Lower lobe of right lung (tissue), 2 donors: ENCODE measurements at regions not wholly inside any gene's neighbourhood (a gene's known extent, or its start where the extent isn't known, plus 50 kb on each side); places are given as distances from the start of the nearest gene placed in this dataset.

Experiments
- ATAC-seq, 2 donors: fragments of 200-7000 bp; cut with Tn5 transposase; one replicate each; pipeline ENCODE4 v1.9.1; 2020 to 2022; ENCODE audit warnings: mild to moderate bottlenecking in 2 of 2, moderate library complexity in 2 of 2
- DNase-seq: peaks from one replicate; pipeline ENCODE4 v3.0.0-alpha.2; 2020
- H3K27ac ChIP-seq: fragments of 200-600 bp; one replicate; pipeline ENCODE4 v1.8.0; 2022
- H3K27me3 ChIP-seq: fragments of 200-600 bp; one replicate; pipeline ENCODE4 v1.8.0; 2022; ENCODE audit warnings: low read depth
- H3K36me3 ChIP-seq: fragments of 200-600 bp; one replicate; pipeline ENCODE4 v1.8.0; 2022; ENCODE audit warnings: mild to moderate bottlenecking
- H3K4me1 ChIP-seq: fragments of 200-600 bp; one replicate; pipeline ENCODE4 v1.8.0; 2022
- H3K4me3 ChIP-seq: fragments of 200-600 bp; one replicate; pipeline ENCODE4 v1.8.0; 2022; ENCODE audit warnings: mild to moderate bottlenecking
- H3K9me3 ChIP-seq: fragments of 200-600 bp; one replicate; pipeline ENCODE4 v1.8.0; 2022
- CTCF ChIP-seq: fragments of 200-600 bp; IDR thresholded peaks from one replicate; pipeline ENCODE4 v1.8.0; 2022; ENCODE audit warnings: antibody characterized with exemption, mild to moderate bottlenecking
- intact Hi-C: fragments of 100-400 bp; cut with DNase I; formaldehyde crosslinking; loops from one replicate; pipeline ENCODE4 v1.11.0; 2022
- donor health status: DM: no; HTN: yes; CAD: no; lungs with severe emphysema.

DNA sequence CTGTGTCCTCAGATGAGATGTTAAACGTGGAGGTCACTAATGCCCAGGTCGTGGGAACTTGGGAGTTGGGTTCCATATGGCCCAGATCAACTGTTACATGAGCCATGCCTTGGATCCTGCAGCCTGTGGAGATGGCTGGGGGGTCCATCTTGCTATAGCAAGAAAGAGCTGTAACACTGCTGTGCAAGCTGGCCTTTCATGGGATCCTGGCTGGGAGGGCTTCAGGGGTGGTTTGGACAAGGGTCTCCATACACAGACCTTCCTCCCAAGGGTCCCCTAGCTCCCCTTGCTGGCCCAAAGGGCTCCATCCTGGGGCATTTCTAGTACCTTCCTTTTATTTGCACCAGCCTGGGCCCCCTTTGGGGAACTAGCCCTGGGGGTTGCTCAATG, 337.7 kb downstream of the DYSF start:
- no peaks in the 10 kb centered on the region for H3K9me3 ChIP-seq
- intact Hi-C loops: no loop called here
- no peak for TF ChIP-seq CTCF
- H3K4me1 ChIP-seq: no peaks in the 10 kb centered on the region
- H3K4me3 ChIP-seq: no peak overlapping the region
- no peaks in the 10 kb centered on the region for H3K27me3 ChIP-seq
- no peaks in the 10 kb centered on the region for H3K36me3 ChIP-seq
- DNase-seq (no peak), ATAC-seq (no peak)
- H3K27ac ChIP-seq: no peak overlapping the region

DNA sequence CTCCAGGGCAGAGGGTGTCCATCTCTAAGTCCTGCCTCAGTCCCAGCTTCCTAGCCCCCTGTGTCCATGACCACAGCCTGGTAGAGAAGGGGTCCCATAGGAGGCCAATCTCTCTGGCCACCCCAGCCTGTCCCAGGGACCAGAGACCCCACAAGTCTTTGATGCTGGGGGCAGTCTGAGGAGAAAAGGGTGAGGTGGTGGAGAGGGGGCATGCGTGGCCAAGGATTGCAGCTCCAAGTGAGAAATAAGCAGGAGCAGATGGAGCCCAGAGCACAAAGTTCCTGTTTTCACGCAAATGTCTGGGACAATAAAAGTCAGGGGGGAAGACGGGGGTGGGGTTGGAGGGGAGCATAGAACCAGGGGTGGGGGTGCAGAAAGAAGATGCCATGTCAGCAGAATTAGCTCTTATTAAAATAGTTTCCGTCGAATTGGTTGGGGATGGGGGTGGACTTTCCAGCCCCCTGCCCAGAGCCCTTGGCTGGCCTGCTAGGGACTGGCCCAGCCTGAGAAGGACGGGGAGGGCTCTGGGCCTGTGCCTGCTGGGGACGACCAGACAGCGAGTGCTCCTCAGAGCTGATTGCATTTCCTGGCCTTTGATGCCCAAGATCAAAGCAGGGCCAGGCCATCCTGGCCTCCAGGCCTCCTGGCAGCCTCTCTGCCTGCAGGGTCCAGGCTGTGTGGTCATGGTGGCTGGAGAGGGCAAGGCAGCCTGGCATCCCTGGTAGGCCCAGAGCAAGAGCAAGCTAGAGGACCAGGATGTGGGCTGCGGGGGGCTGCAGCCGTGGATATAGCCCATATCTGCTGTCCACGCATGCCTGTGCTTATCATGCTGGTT, 337.1 kb downstream of the DYSF start:
- Histone ChIP-seq H3K36me3 (no peaks in the 10 kb centered on the region), H3K27me3 (no peaks in the 10 kb centered on the region), H3K27ac (no peak overlapping the region), H3K9me3 (no peaks in the 10 kb centered on the region), H3K4me3 (no peak overlapping the region), H3K4me1 (no peaks in the 10 kb centered on the region)
- TF ChIP-seq CTCF: no peak
- intact Hi-C loops: no loop called here
- no peak for DNase-seq
- no peak for ATAC-seq

DNA sequence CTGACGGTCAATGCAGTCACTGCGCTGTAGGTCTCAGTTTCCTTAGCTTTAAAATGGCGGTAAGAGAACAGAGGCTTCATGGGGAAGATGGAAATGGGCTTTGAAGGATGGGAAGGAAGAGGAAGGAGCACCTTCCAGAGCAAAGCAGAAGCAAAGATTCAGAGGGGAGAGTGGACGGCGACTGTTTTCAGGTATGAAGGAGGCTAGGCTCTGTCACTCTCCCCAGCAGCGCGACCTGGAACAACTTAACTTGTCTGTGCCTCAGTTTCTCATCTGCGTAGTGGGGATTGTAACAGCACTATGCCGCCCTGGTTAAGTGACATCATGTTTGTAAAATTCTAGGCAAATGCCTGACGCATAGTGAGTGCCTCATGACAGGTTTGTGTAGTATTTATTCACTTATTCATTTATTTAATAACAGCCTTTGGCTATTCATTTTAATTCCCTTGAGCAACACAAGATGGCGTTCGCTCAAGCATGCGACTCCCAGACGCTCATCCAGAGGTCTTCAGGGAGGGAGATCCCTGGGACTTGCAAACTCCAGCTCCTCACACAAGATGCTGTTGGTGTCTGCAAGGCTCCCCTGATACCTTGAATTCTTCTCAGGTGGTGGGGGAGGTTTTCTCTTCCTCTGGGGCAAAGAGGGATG, 336.3 kb downstream of the DYSF start:
- no peak overlapping the region for H3K4me3 ChIP-seq

DNA sequence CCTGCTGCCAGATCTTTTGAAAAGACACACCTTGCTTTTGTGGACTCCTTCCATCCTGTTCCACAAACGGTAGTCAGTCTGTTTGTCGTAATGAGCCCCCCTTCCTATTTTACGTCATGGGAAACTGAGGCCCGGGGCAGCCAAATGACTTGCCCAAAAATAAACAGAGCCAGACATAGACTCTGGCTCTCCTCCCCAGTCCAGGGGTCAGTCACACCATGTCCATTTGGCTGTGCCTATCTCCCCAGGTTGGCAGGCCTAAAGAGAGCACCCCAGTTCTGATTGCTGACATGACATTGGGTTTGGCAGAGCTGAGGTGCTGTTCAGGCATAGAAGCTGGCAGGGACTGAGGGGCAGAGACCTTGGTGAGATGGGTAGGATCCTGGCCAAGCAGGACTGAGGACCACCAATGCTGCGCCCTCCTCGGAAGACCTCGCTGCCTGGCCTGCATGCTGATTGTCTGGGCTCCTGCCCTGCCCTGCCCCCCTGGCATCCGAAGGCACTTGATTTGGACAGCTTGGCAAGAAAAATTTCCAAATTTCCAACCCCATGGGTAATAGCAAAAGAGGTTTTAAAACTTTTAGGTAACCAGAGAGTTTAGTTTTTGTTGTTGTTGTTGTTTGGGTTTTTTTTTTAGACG, 335.4 kb downstream of the DYSF start:
- TF ChIP-seq CTCF: no peak
- H3K27ac ChIP-seq: no peak overlapping the region
- no peaks in the 10 kb centered on the region for H3K9me3 ChIP-seq
- ATAC-seq (no peak), DNase-seq (no peak)
- H3K4me1 ChIP-seq: no peaks in the 10 kb centered on the region
- H3K27me3 ChIP-seq: no peaks in the 10 kb centered on the region
- H3K4me3 ChIP-seq: no peak overlapping the region
- H3K36me3 ChIP-seq: no peaks in the 10 kb centered on the region
- intact Hi-C loops: no loop called here

More for the DNA sequence above, 336.3 kb downstream of the DYSF start:
- ATAC-seq: no peak
- no peak for DNase-seq
- Histone ChIP-seq H3K36me3 (no peaks in the 10 kb centered on the region), H3K9me3 (no peaks in the 10 kb centered on the region), H3K27ac (no peak overlapping the region), H3K4me1 (no peaks in the 10 kb centered on the region), H3K27me3 (no peaks in the 10 kb centered on the region)
- TF ChIP-seq CTCF: no peak
- intact Hi-C loops: no loop called here

- Histone ChIP-seq H3K27me3 (no peaks in the 10 kb centered on the region), H3K27ac (no peak overlapping the region), H3K9me3 (no peaks in the 10 kb centered on the region), H3K4me3 (no peak overlapping the region), H3K36me3 (no peaks in the 10 kb centered on the region), H3K4me1 (no peaks in the 10 kb centered on the region)
- ATAC-seq (no peak), DNase-seq (no peak)
- intact Hi-C loops: no loop called here
- no peak for TF ChIP-seq CTCF
These were observed 334.8 kb downstream of the DYSF start for GRCh38 chr2:71788186-71788525.
